ENCODE measurements at regions not wholly inside any gene's neighbourhood (a gene's known extent, or its start where the extent isn't known, plus 50 kb on each side); places are given as distances from the start of the nearest gene placed in this dataset.

DNA sequence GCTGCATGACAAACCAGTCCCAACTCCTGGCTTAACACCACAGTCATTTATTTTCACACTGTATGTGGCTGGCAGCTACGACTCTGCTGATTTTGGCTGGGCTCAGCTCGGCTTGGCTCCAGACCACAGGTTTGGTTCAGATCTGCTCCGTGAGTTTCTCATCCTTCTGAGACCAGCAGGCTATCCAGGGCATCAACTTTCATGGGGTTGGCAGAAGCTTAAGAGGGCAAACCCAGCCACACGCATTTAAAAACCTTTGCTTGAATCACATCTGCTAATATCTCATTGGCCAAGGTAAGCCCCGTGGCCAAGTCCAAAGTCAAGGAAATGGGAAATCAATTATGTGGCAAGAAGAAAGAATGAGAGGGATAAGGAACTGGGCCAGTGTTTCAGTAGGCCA, 574.2 kb downstream of the MATN1 start:
- Histone ChIP-seq H2AFZ (ENCODE audit: low read length, unreplicated experiment) (no peak overlapping the region), H3K79me2 (ENCODE audit: control insufficient read depth, insufficient read depth, low read length, unreplicated experiment) (no peaks in the 10 kb centered on the region), H3K27me3 (ENCODE audit: insufficient read depth, low read length) (no peaks in the 10 kb centered on the region), H3K27ac (ENCODE audit: low read depth, low read length) (no peak overlapping the region), H3K4me1 (ENCODE audit: control insufficient read depth, insufficient read depth, low read length, unreplicated experiment) (no peaks in the 10 kb centered on the region), H3K4me3 (ENCODE audit: low read depth, low read length) (no peak overlapping the region), H3K36me3 (ENCODE audit: insufficient read depth, low read length) (no peaks in the 10 kb centered on the region)

DNA sequence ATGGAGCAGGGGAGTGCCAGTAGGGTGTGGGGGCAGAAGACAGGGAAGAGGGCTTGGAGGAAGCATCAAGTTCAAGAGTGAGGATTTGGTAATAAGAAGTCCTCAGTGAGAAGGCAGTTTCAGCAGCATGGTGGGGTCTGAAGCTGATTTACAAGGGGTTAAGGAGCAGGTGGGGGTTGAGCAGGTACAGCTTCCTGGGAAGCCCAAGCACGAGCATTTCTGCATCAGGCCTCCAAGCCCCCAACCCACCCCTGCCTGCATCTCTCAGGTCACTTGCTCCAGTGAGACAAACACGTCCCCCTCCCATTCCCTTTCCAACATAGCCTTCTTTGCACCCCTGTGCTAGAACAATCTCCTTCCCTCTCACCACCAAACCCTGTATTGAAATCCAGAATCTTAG, 574.7 kb downstream of the MATN1 start:
- H3K4me3 ChIP-seq (ENCODE audit: low read depth, low read length), result no peak overlapping the region
- no peak overlapping the region for H3K27ac ChIP-seq (ENCODE audit: low read depth, low read length)
- H3K36me3 ChIP-seq (ENCODE audit: insufficient read depth, low read length), result no peaks in the 10 kb centered on the region
- H3K4me1 ChIP-seq (ENCODE audit: control insufficient read depth, insufficient read depth, low read length, unreplicated experiment), result no peaks in the 10 kb centered on the region
- H3K79me2 ChIP-seq (ENCODE audit: control insufficient read depth, insufficient read depth, low read length, unreplicated experiment), result no peaks in the 10 kb centered on the region
- no peak overlapping the region for H2AFZ ChIP-seq (ENCODE audit: low read length, unreplicated experiment)
- no peaks in the 10 kb centered on the region for H3K27me3 ChIP-seq (ENCODE audit: insufficient read depth, low read length)

GRCh38 chr1:30147188-30147587, 576.2 kb downstream of the MATN1 start:
- no peak overlapping the region for H3K4me3 ChIP-seq (ENCODE audit: low read depth, low read length)
- H2AFZ ChIP-seq (ENCODE audit: low read length, unreplicated experiment), result no peak overlapping the region
- no peak overlapping the region for H3K27ac ChIP-seq (ENCODE audit: low read depth, low read length)
- no peaks in the 10 kb centered on the region for H3K79me2 ChIP-seq (ENCODE audit: control insufficient read depth, insufficient read depth, low read length, unreplicated experiment)
- H3K4me1 ChIP-seq (ENCODE audit: control insufficient read depth, insufficient read depth, low read length, unreplicated experiment), result no peaks in the 10 kb centered on the region
- no peaks in the 10 kb centered on the region for H3K36me3 ChIP-seq (ENCODE audit: insufficient read depth, low read length)
- no peaks in the 10 kb centered on the region for H3K27me3 ChIP-seq (ENCODE audit: insufficient read depth, low read length)

- no peak overlapping the region for H2AFZ ChIP-seq (ENCODE audit: low read length, unreplicated experiment)
- H3K27me3 ChIP-seq (ENCODE audit: insufficient read depth, low read length), result no peaks in the 10 kb centered on the region
- no peaks in the 10 kb centered on the region for H3K36me3 ChIP-seq (ENCODE audit: insufficient read depth, low read length)
- H3K27ac ChIP-seq (ENCODE audit: low read depth, low read length), result no peak overlapping the region
- no peaks in the 10 kb centered on the region for H3K4me1 ChIP-seq (ENCODE audit: control insufficient read depth, insufficient read depth, low read length, unreplicated experiment)
- H3K79me2 ChIP-seq (ENCODE audit: control insufficient read depth, insufficient read depth, low read length, unreplicated experiment), result no peaks in the 10 kb centered on the region
- H3K4me3 ChIP-seq (ENCODE audit: low read depth, low read length), result no peak overlapping the region
Measured at GRCh38 chr1:30146448-30146847, 576.9 kb downstream of the MATN1 start.

GRCh38 chr1:30145723-30146303, 577.6 kb downstream of the MATN1 start:
- H3K4me1 ChIP-seq (ENCODE audit: control insufficient read depth, insufficient read depth, low read length, unreplicated experiment), result no peaks in the 10 kb centered on the region
- no peaks in the 10 kb centered on the region for H3K27me3 ChIP-seq (ENCODE audit: insufficient read depth, low read length)
- no peaks in the 10 kb centered on the region for H3K79me2 ChIP-seq (ENCODE audit: control insufficient read depth, insufficient read depth, low read length, unreplicated experiment)
- no peak overlapping the region for H2AFZ ChIP-seq (ENCODE audit: low read length, unreplicated experiment)
- H3K4me3 ChIP-seq (ENCODE audit: low read depth, low read length), result no peak overlapping the region
- no peak overlapping the region for H3K27ac ChIP-seq (ENCODE audit: low read depth, low read length)
- H3K36me3 ChIP-seq (ENCODE audit: insufficient read depth, low read length), result no peaks in the 10 kb centered on the region

DNA sequence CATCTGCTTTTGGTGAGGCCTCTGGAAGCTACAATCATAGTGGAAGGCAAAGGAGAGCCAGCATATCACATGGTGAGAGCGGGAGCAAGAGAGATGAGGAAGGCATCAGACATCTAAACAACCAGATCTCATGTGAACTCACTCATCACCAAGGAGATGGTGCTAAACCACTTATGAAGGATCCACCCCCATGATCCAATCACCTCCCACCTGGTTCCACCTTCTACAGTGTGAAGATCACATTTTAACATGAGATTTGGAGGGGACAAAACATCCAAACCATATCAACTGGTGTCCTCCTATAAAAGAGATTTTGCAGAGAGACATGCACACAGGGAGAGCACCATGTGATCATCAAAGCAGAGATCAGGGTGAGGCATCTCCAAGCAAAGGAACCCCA, 578.6 kb downstream of the MATN1 start:
- no peaks in the 10 kb centered on the region for H3K36me3 ChIP-seq (ENCODE audit: insufficient read depth, low read length)
- no peak overlapping the region for H3K4me3 ChIP-seq (ENCODE audit: low read depth, low read length)
- no peaks in the 10 kb centered on the region for H3K79me2 ChIP-seq (ENCODE audit: control insufficient read depth, insufficient read depth, low read length, unreplicated experiment)
- no peaks in the 10 kb centered on the region for H3K27me3 ChIP-seq (ENCODE audit: insufficient read depth, low read length)
- no peak overlapping the region for H2AFZ ChIP-seq (ENCODE audit: low read length, unreplicated experiment)
- H3K4me1 ChIP-seq (ENCODE audit: control insufficient read depth, insufficient read depth, low read length, unreplicated experiment), result no peaks in the 10 kb centered on the region
- H3K27ac ChIP-seq (ENCODE audit: low read depth, low read length), result no peak overlapping the region

DNA sequence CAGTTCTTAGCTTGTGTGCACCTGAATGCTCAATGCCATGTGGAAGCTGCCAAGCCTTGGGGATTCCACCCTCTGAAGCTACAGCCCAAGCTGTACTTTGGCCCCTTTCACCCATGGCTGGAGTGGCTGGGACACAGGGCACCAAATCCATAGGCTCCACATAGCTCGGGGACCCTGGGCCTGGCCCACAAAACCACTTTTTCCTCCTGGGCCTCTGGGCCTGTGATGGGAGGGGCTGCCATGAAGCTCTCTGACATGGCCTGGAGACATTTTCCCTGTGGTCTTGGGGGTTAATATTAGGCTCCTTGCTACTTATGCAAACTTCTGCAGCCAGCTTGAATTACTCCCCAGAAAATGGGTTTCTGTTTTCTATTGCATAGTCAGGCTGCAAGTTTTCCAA, 579.9 kb downstream of the MATN1 start:
- Histone ChIP-seq H3K4me1 (ENCODE audit: control insufficient read depth, insufficient read depth, low read length, unreplicated experiment) (no peaks in the 10 kb centered on the region), H3K79me2 (ENCODE audit: control insufficient read depth, insufficient read depth, low read length, unreplicated experiment) (no peaks in the 10 kb centered on the region), H2AFZ (ENCODE audit: low read length, unreplicated experiment) (no peak overlapping the region), H3K27me3 (ENCODE audit: insufficient read depth, low read length) (no peaks in the 10 kb centered on the region), H3K27ac (ENCODE audit: low read depth, low read length) (no peak overlapping the region), H3K4me3 (ENCODE audit: low read depth, low read length) (no peak overlapping the region), H3K36me3 (ENCODE audit: insufficient read depth, low read length) (no peaks in the 10 kb centered on the region)

- no peaks in the 10 kb centered on the region for H3K36me3 ChIP-seq (ENCODE audit: insufficient read depth, low read length)
- no peak overlapping the region for H3K27ac ChIP-seq (ENCODE audit: low read depth, low read length)
- no peaks in the 10 kb centered on the region for H3K4me1 ChIP-seq (ENCODE audit: control insufficient read depth, insufficient read depth, low read length, unreplicated experiment)
- H3K79me2 ChIP-seq (ENCODE audit: control insufficient read depth, insufficient read depth, low read length, unreplicated experiment), result no peaks in the 10 kb centered on the region
- H2AFZ ChIP-seq (ENCODE audit: low read length, unreplicated experiment), result no peak overlapping the region
- no peaks in the 10 kb centered on the region for H3K27me3 ChIP-seq (ENCODE audit: insufficient read depth, low read length)
- H3K4me3 ChIP-seq (ENCODE audit: low read depth, low read length), result no peak overlapping the region
Measured at GRCh38 chr1:30140566-30140965, 582.8 kb downstream of the MATN1 start.

DNA sequence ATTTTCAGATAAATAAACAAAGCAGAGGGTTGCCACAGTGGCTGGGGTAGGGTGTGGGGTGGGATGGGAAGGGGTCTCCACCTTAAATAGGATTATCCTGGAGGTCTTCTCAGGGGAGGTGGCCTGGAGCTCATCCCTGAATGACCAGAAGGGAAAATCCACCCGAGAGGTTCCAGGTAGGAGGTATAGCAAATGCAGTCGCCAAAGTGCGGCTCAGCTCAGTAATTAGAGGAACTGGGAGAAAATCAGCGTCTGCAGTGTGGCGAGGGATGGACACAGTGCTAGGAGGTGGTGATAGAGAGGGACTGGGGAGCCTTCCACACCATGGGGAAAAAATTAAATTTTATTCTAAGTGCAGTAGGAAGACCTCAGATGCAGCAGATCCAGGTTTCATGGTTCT, 584.5 kb downstream of the MATN1 start:
- no peaks in the 10 kb centered on the region for H3K27me3 ChIP-seq (ENCODE audit: insufficient read depth, low read length)
- no peak overlapping the region for H3K27ac ChIP-seq (ENCODE audit: low read depth, low read length)
- H3K4me3 ChIP-seq (ENCODE audit: low read depth, low read length), result no peak overlapping the region
- H3K4me1 ChIP-seq (ENCODE audit: control insufficient read depth, insufficient read depth, low read length, unreplicated experiment), result no peaks in the 10 kb centered on the region
- H2AFZ ChIP-seq (ENCODE audit: low read length, unreplicated experiment), result no peak overlapping the region
- H3K36me3 ChIP-seq (ENCODE audit: insufficient read depth, low read length), result no peaks in the 10 kb centered on the region
- H3K79me2 ChIP-seq (ENCODE audit: control insufficient read depth, insufficient read depth, low read length, unreplicated experiment), result no peaks in the 10 kb centered on the region

DNA sequence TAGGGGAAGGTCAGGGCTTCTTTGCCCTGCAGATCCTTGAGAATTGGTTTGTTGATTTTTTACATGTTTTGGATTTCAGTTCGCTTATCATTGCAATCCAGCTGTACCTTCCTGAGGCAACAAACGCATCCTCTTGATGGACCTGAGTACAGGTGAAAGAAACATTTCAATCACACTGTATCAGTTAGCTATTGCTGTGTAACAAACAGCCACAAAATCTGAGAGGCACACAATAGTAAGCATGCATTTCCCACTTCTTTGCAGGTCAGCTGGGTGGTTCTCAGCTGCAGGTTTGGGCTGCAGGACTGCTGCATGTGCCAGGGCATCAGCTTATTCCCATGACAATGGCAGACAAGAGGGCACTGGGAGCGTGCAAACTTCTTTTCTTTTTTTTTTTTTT, 586.4 kb downstream of the MATN1 start:
- H3K27ac ChIP-seq (ENCODE audit: low read depth, low read length), result no peak overlapping the region
- no peak overlapping the region for H2AFZ ChIP-seq (ENCODE audit: low read length, unreplicated experiment)
- no peaks in the 10 kb centered on the region for H3K36me3 ChIP-seq (ENCODE audit: insufficient read depth, low read length)
- H3K4me3 ChIP-seq (ENCODE audit: low read depth, low read length), result no peak overlapping the region
- no peaks in the 10 kb centered on the region for H3K79me2 ChIP-seq (ENCODE audit: control insufficient read depth, insufficient read depth, low read length, unreplicated experiment)
- H3K4me1 ChIP-seq (ENCODE audit: control insufficient read depth, insufficient read depth, low read length, unreplicated experiment), result no peaks in the 10 kb centered on the region
- no peaks in the 10 kb centered on the region for H3K27me3 ChIP-seq (ENCODE audit: insufficient read depth, low read length)

DNA sequence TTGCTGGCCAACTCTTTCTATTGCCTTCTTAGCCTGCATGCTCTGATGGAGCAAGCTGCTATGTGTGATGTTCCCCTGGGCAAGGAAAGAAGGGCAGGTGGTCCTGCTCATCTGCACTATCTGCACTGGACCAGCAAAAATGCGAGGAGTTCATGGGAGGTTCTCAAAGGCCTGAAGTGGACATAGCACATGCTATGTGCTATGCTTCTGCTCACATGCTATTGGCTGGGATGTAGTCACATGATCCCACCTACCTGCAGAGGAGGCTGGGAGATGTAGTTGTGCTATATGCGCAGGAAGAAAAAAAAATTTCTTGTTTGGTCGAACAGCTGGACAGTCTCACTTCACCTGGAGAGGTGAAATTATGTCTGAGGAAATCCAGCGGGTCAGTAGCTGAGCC, 587.7 kb downstream of the MATN1 start:
- no peaks in the 10 kb centered on the region for H3K36me3 ChIP-seq (ENCODE audit: insufficient read depth, low read length)
- H3K79me2 ChIP-seq (ENCODE audit: control insufficient read depth, insufficient read depth, low read length, unreplicated experiment), result no peaks in the 10 kb centered on the region
- H3K4me1 ChIP-seq (ENCODE audit: control insufficient read depth, insufficient read depth, low read length, unreplicated experiment), result no peaks in the 10 kb centered on the region
- H3K27me3 ChIP-seq (ENCODE audit: insufficient read depth, low read length), result no peaks in the 10 kb centered on the region
- no peak overlapping the region for H3K4me3 ChIP-seq (ENCODE audit: low read depth, low read length)
- H2AFZ ChIP-seq (ENCODE audit: low read length, unreplicated experiment), result no peak overlapping the region
- H3K27ac ChIP-seq (ENCODE audit: low read depth, low read length), result no peak overlapping the region

Measured in ACC112 (cell line).